HepG2 (cell line): ENCODE measurements at regions not wholly inside any gene's neighbourhood (a gene's known extent, or its start where the extent isn't known, plus 50 kb on each side); places are given as distances from the start of the nearest gene placed in this dataset.

Experiments
- FOSL2 ChIP-seq: sonication (generic); formaldehyde crosslinking; IDR thresholded peaks from 2 replicates; pipeline ENCODE4 v1.4.0; 2020; ENCODE audit warnings: missing genetic modification reagents
- IRF1 ChIP-seq: sonication (generic); formaldehyde crosslinking; IDR thresholded peaks from 2 replicates; pipeline ENCODE4 v1.4.0; 2020; ENCODE audit warnings: low read depth, mild to moderate bottlenecking, missing genetic modification reagents
- JUND ChIP-seq: sonication (generic); formaldehyde crosslinking; IDR thresholded peaks from 2 replicates; pipeline ENCODE4 v1.8.0; 2022; ENCODE audit warnings: mild to moderate bottlenecking, missing genetic modification reagents
- KDM6A ChIP-seq: IDR thresholded peaks from 2 replicates; pipeline ENCODE4 v1.6.1; 2016; ENCODE audit warnings: low read depth
- KLF12 ChIP-seq: sonication (generic); formaldehyde crosslinking; IDR thresholded peaks from 2 replicates; pipeline ENCODE4 v1.4.0; 2020; ENCODE audit warnings: missing genetic modification reagents, borderline replicate concordance
- MBD4 ChIP-seq: IDR thresholded peaks from 2 replicates; pipeline ENCODE4 v1.6.1; 2012; ENCODE audit warnings: low read length, inconsistent platforms, borderline replicate concordance
- NFAT5 ChIP-seq: sonication (generic); formaldehyde crosslinking; IDR thresholded peaks from 2 replicates; pipeline ENCODE4 v1.4.0; 2020; ENCODE audit warnings: missing genetic modification reagents
- TFDP2 ChIP-seq: sonication (generic); formaldehyde crosslinking; IDR thresholded peaks from 2 replicates; pipeline ENCODE4 v1.4.0; 2020; ENCODE audit warnings: missing genetic modification reagents
- TRIM22 ChIP-seq: fragments of 450-650 bp; IDR thresholded peaks from 2 replicates; pipeline ENCODE4 v1.6.1; 2017
- ZBTB46 ChIP-seq: sonication (generic); formaldehyde crosslinking; IDR thresholded peaks from 2 replicates; pipeline ENCODE4 v1.4.0; 2020; ENCODE audit warnings: mild to moderate bottlenecking, missing genetic modification reagents, borderline replicate concordance
- ZMAT3 ChIP-seq: sonication (generic); formaldehyde crosslinking; conservative IDR thresholded peaks from 2 replicates; pipeline ENCODE4 v1.7.0; 2021; ENCODE audit warnings: missing genetic modification reagents
- ZNF333 ChIP-seq: sonication (generic); formaldehyde crosslinking; IDR thresholded peaks from 2 replicates; pipeline ENCODE4 v1.4.0; 2020; ENCODE audit warnings: mild to moderate bottlenecking, missing genetic modification reagents, borderline replicate concordance
- ZNF337 ChIP-seq: sonication (generic); formaldehyde crosslinking; IDR thresholded peaks from 2 replicates; pipeline ENCODE4 v1.5.1; 2020; ENCODE audit warnings: missing genetic modification reagents, low read depth, mild to moderate bottlenecking, borderline replicate concordance
- ZNF446 ChIP-seq: sonication (generic); formaldehyde crosslinking; IDR thresholded peaks from 2 replicates; pipeline ENCODE4 v1.5.0; 2020; ENCODE audit warnings: mild to moderate bottlenecking, missing genetic modification reagents
- ZNF782 ChIP-seq: sonication (generic); formaldehyde crosslinking; IDR thresholded peaks from 2 replicates; pipeline ENCODE4 v1.4.0; 2020; ENCODE audit warnings: missing genetic modification reagents, mild to moderate bottlenecking, borderline replicate concordance
- ZSCAN9 ChIP-seq: IDR thresholded peaks from 2 replicates; pipeline ENCODE4 v1.6.1; 2016; ENCODE audit warnings: borderline replicate concordance

GRCh38 chr1:219310181-219310728 is 136.6 kb downstream of the LYPLAL1 start (continued):
- TF ChIP-seq NFAT5 (CRISPR knock-in tag): no peak
- TF ChIP-seq IRF1 (CRISPR knock-in tag): no peak
- no peak for TF ChIP-seq ZNF337 (CRISPR knock-in tag)
- TF ChIP-seq TFDP2 (CRISPR knock-in tag): no peak
- peak; percentile 79; the same call in 1 of the 2 replicates for TF ChIP-seq MBD4
- TF ChIP-seq ZSCAN9 (CRISPR knock-in tag): peak; percentile 58; the same call in 1 of the 2 replicates
- no peak for TF ChIP-seq TRIM22
- TF ChIP-seq KLF12: no peak
- TF ChIP-seq ZNF333: no peak
- TF ChIP-seq JUND (CRISPR knock-in tag): no peak
- TF ChIP-seq KDM6A: peak; percentile 80
- no peak for TF ChIP-seq ZNF446
- peak; percentile 96 for TF ChIP-seq FOSL2 (CRISPR knock-in tag)
- no peak for TF ChIP-seq ZBTB46 (CRISPR knock-in tag)
- TF ChIP-seq ZNF782 (CRISPR knock-in tag): no peak
- TF ChIP-seq ZMAT3 (CRISPR knock-in tag): peak; percentile 78; the same call in 1 of the 2 replicates
